GM12873 (cell line): ENCODE measurements at regions not wholly inside any gene's neighbourhood (a gene's known extent, or its start where the extent isn't known, plus 50 kb on each side); places are given as distances from the start of the nearest gene placed in this dataset.

Experiments used
- CTCF ChIP-seq: IDR thresholded peaks from 2 replicates; pipeline ENCODE4 v1.5.1; 2012; ENCODE audit warnings: low read depth, mild to moderate bottlenecking, moderate library complexity, low read length, control low read depth; ENCODE audit not compliant: insufficient read depth; ENCODE audit errors: missing control alignments

- no peak for TF ChIP-seq CTCF
Observed at GRCh38 chr20:8073024-8073832, 53.7 kb upstream of the TMX4 start.

GRCh38 chr20:8074931-8075330 lies 55.4 kb upstream of the TMX4 start:
- no peak for TF ChIP-seq CTCF

DNA sequence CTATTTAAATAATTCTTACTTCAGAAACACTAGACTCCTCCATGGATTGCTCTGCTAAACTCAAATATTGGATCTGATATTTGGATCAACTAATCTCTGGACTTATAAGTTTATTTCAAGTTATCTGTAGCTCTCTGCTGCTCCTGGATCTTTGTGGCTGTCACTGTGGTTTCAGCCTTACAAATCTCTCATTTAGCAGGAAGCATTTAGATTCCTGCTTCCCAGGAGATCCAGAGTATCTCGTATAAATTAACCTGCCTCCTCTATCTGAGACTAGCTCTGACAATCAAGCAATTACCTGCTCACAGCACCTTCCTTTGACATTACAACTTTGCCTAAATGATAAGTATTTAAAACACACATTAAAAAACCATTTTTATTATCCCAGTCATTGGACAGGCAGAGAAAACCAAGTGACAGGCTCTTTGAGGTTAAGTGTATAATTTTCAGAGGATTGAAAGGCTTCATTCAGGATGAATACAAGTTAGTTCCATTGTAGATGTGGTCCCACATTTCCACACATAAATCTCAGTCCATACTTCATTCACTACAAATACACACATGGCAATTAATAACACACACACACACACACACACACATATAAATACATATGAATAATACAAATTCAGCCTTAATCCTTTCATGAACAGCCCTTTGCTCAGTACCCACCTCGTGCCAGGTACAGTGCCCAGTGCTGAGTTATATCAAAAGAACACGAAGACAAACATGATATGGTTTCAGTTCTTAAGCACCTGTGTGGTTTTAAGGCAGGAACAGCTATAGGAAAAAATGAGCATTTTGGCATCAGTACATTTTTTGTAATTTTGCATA lies 55.5 kb upstream of the PLCB1 start:
- TF ChIP-seq CTCF: no peak

DNA sequence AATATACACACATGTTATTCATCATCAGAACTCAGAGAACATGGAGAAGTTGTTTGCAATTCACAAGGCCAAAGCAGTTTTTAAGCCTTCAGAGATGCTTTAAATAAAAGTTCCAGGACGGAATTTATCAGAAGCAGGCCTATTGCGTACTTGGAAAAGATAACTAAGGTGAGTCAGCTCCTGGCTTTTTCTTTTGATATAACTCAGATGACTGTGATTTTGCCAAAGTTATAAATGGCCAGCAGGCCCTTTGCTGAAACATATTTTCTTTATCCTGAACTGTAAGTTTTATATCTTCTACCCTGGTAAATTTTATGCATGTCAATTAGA lies 55.0 kb upstream of the PLCB1 start:
- TF ChIP-seq CTCF: no peak

- no peak for TF ChIP-seq CTCF
Observed at GRCh38 chr20:8078528-8078914, 53.5 kb upstream of the PLCB1 start.

DNA sequence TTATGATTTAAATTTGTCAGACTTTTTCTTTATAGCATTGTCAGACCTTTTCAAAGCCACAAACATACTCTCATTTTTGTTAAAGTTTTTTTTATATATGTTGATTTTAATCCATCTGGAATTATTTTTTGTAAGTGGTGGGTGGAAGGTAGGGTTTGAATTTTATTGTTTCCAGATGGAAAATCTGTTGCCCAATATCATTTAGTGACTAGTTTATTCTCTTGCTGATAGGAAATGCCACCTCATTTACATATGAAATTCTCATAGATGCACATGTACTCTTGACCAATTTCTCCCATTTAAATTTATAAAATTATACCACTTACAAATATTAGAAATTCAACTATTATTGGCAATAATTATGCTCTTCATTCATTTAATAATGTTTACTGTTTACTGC lies 52.1 kb upstream of the PLCB1 start:
- TF ChIP-seq CTCF: no peak

DNA sequence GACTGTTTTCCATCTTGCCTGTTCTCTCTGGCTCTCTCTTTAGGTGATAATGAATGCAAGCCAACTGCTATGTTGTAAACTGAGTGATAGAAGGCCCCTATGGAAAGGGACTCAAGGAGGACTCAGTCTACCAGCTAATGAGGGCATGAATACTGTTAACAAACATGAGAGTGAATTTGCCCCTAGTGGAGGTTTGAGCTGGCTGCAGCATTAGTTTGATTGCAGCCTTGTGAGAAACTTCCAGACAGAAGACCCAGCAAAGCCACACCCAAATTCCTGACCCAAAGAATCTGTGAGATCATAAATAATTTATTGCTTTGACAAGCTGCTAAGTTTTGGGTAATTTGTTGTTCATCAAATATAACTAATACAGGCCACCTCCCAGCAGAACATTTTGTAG lies 50.0 kb upstream of the PLCB1 start:
- TF ChIP-seq CTCF: peak; percentile 52
